Jurkat, Clone E6-1 (cell line): ENCODE measurements at regions not wholly inside any gene's neighbourhood (a gene's known extent, or its start where the extent isn't known, plus 50 kb on each side); places are given as distances from the start of the nearest gene placed in this dataset.

Experiments used
- DNase-seq: peaks from one replicate; pipeline ENCODE4 v3.0.0-alpha.2; 2011; ENCODE audit warnings: low read depth, low spot score
- H3K4me3 ChIP-seq: 2 replicates; pipeline ENCODE4 v1.5.1; 2011; ENCODE audit warnings: mild to moderate bottlenecking, low read length, control low read depth, moderate library complexity

DNA sequence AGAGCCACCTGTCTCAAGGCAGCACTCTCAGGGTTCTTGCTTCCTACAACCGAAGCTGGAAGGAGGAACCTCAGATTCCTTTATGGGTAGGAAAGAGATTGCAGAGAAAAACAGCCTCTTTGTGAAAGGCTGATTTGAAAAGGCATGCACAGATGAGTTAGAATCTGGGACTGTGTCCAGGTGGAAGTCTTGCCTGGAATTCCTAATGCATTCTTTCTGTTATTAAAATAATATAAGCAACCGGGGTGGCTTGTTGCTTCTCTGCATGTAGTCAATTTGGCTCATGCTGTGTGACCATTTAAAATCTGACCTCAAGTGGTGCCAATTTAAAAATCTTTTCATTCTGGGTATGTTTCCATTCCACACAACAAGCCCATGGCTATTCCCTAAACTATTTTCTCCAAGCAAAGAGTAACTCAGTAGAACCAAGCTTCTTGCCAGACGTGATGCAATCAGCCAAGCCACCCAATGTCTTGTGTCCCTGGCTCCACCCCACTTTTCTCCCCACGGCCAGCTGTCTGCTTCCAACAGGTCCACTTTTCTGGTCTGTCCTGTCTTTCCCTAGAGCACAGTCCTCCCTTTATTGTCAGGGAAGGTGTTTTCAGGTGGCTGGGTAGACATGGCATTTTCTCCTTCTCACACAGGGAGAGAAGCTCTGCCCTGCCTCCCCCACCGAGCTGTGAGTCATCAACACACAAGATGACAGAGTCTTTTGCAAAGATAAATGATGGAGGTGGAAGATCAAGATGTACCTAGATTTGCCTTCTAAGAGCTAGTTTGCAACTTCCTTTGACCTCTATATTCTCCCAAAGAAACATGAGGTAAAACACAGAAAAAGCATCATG is 394.3 kb downstream of the FOXO1 start:
- no peak overlapping the region for H3K4me3 ChIP-seq

DNA sequence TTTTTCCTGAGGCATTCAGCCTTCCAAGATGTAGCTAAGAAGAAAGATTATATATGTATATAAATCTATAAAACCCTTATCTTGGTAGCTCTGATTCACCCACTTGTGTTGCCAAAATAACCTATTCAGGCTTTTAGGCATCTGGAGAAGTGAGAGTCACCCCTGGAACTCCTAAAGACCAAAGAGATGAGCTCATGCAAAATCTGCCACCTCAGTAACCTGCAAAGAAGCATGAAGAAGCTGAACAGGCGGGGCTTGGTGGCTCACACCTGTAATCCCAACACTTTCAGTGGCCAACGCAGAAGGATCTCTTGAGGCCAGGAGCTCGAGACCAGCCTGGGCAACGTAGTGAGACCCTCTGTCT is 393.7 kb downstream of the FOXO1 start:
- no peak overlapping the region for H3K4me3 ChIP-seq
- DNase-seq = no peak

More for the DNA sequence above, 394.3 kb downstream of the FOXO1 start:
- no peak for DNase-seq

DNA sequence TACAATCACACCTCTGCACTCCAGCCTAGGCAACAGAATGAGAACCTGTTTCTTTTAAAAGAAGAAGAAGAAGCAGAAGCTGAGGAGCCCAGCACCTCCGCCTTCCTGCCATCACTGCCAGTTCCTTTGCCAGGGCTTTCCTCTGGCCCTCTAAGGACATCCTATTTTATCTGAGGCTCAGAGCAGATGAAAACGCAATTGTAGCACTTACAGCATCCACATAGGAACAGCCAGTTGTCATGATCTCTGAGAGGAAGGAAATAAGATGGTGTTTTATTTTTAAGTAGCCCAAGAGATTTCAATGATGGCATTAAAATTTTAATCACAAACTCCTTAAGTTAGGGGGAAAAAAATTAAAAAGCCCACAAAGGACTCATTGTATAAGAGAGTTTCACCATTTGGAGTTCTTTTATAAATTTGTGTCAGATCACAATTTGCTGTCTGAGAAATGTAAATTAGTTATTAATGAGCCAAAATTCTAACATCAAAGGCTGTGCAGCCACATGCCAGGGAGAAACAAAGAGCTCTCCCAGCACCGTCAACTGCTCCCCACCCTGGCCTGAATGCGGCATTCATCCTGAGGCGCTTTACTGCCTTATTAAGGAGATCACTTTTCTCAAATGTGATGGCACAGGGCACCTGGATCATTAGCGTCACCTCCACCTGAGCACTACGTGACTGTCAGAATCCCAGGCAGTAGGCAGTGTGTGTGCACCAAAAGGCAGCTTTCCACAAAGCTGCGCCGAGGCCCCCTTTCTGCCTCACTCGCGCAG is 393.0 kb downstream of the FOXO1 start:
- H3K4me3 ChIP-seq = no peak overlapping the region
- no peak for DNase-seq

DNA sequence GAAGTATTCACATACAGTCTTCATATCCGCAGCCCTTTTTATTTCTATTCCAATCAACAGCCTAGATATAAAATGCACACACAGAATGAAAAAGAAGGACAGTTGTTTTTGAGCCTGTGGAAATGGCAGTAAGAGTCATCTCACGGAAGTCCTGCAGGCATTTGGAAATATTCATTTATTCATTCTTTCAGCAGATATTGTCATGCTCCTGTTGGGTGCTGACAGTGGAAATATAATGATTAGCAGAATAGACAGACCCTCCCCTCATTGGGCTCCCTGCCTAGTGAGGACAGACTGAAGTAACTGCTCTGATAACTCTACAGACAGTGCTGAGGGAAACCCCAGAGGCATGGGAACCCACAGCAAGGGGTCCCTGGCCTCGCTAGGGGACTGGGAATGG is 392.3 kb downstream of the FOXO1 start:
- DNase-seq = no peak
- H3K4me3 ChIP-seq = no peak overlapping the region

DNA sequence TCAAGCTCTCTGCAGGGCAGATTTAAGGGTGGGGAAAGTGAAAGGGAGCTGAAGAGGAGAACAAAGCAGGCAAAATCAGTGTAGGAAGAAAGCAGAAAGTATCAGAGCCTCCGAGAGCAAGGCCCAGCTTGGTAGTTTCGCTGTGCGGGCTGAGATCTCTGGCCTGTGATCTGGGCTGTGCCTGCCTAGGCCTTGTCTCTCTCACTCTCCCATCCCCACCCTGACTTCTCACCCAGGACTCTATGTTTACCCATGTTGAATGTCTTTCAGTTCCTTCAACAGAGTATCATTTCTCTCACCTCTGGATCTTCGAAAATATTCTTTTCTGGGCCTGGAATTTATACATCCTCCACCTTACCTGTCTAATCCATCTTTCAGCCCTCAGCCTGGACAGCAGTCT is 391.3 kb downstream of the FOXO1 start:
- no peak for DNase-seq

DNA sequence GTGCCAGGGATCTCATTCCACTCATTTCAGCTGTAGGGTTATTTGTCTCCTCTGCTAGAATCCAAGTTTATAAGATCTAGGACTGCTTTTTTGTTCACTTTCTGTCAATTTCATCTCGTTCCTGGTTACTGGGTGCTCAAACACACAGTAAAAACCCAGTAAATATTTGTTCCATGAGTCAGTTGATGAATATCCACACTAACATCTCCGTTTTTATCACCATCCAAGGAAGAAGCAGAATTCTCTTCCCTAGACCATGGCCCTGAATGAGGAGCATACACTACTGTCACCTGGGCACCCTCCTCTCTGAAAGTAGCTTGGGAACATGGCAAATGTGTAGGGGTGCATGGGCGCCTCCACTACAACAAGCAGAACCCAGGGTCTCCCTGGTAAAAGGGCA is 390.8 kb downstream of the FOXO1 start:
- H3K4me3 ChIP-seq = no peak overlapping the region
- DNase-seq = no peak

More for the DNA sequence above, 391.3 kb downstream of the FOXO1 start:
- no peak overlapping the region for H3K4me3 ChIP-seq

DNA sequence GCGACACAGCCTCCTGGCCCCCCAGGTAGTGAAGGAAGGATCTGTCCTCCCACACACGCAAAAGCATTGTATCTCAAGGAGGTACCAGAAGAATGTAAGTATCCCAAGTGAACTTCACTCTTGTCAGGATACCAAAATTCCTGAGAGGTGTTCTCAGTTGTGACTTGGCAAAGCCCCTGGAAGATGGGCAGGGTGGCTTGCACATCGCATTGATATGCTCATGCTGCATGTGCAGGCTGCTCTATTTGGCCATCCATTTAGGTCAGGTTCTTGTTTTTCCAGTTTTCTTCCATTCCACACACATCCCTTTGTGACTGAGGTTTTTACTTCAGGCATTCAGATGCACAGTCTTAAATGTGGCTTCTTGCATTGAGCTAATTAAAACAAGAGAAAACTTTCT is 382.8 kb downstream of the FOXO1 start:
- no peak overlapping the region for H3K4me3 ChIP-seq
- no peak for DNase-seq

DNA sequence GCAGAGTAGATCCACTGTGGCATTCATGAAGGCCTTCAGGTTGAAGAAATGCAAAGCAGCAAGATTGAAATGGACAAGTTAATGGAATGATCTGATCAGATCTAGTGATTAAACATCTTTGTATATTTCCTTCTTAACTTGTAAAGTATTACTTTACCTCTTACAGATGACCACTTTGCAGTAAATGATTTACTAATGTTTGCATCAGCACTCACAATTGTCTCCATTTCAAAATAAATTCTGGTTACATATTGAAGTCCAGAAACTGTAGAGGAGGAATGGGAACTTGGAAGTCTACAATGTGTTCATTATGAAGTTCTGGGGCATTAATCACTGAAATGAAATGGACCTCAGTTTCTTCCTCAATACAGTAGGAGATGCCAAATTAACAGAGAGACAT is 380.8 kb downstream of the FOXO1 start:
- no peak for DNase-seq
- H3K4me3 ChIP-seq = no peak overlapping the region

DNA sequence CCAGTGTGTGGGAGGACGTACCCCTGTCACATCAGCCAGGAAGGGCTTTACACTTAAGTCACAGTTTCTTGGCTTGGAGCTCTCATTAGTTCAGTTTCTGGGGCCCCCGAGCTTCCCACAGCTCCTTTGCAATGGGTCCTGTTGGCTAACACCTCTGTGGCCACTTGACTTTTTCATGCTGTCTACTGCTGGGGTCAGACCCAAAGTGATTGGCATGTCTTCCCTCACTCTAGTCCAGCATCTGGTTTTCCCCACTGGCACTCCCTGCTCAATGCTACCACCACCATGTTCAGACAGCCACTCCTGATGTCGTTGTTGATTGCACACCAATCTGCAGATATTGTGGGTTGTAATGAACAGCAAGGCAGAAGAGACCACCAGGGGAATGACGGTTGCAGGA is 379.0 kb downstream of the FOXO1 start:
- H3K4me3 ChIP-seq = no peak overlapping the region
- DNase-seq = no peak

DNA sequence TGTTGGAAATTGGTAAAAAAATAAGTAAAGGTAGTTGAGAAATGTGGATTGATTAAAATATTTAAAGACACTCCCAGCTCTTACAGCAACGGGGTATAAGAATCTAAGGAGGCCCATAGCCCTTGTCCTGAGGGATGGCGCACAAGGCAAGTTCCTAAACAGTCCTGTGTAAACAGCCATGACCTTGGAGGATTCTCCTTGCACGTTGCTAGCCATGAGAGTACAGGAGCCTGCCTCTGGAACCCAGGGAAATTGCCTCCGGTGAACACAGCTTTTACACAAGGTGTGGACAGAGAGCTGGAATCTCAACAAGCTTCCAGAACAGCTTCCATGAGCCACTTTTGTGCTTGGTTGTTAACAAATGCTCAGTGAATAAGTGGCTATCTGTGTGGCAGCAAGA is 378.2 kb downstream of the FOXO1 start:
- H3K4me3 ChIP-seq = no peak overlapping the region
- DNase-seq = no peak

DNA sequence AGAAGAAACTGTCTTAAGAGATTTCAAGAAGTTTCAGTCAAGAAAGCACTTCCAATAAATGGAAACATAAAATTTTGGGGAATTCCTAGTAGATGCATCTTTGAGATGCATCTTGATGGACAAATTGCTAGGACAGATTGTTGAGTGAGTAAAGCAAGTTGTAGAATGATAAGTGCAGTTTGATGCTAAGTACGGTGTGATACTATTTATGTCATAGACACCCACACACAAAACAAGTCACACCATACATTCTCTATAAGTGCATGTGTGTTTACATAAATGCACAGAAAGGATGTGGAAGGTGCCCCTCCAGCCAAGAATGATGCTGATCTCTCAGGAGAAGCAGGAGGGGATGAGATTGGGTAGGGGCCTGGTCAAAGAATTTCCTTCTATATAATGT is 375.7 kb downstream of the FOXO1 start:
- no peak overlapping the region for H3K4me3 ChIP-seq
- DNase-seq = no peak

DNA sequence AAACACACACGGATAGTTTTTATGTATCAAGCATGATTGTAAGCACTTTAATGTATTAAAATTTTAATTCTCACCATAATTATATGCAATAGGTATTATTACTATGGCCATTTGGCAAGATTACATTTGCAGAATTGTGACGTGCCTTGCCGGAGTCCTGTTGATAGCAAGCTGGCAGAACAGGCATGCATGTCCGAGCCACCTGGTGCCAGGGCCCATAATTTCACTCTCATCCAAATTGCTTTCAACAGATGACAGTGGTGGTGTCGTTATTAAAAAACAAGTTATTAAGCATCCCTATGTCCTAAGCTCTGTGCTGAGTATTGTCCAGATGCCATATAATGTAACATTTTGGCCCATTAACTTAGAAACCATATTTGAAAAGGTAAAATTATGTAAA is 374.3 kb downstream of the FOXO1 start:
- DNase-seq = no peak

DNA sequence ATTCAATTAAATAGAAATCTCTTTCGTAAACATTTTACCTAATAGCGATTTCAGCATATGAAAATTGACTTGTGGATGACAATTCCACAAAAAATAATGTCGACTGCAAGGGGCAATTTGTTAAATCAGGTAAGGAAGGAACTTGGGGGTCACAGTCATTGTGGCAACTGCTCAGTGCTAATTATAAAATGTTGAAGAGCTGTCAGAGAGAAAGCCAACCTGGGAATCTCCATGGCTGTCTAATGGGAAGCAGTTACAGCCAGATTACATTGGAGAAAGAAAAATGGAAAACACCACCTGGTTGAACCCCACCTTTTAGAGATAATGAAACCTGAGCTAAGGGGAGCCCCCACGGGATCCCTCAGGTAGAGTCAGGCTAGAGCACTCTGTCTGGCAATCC is 373.9 kb downstream of the FOXO1 start:
- no peak for DNase-seq
- H3K4me3 ChIP-seq = no peak overlapping the region

More for the DNA sequence above, 374.3 kb downstream of the FOXO1 start:
- no peak overlapping the region for H3K4me3 ChIP-seq

DNA sequence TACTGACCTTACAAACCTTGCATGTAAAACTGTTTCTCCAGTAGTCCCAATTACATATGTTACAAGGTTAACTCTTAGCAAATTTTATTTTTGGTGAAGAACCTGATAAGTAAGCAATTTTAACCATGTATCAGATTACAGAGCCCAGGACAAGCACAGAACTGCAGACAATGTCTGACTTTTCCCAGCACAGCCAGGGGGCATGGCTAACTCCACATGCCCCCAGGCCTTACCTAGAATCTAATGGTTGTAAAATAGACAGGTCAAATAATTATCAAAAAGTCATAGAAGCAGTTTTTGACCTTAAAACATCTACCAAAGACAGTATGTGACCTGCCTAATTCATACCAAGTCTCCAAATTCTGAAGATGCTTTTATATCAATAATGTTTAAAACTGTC is 364.1 kb downstream of the FOXO1 start:
- no peak overlapping the region for H3K4me3 ChIP-seq
- DNase-seq = no peak

DNA sequence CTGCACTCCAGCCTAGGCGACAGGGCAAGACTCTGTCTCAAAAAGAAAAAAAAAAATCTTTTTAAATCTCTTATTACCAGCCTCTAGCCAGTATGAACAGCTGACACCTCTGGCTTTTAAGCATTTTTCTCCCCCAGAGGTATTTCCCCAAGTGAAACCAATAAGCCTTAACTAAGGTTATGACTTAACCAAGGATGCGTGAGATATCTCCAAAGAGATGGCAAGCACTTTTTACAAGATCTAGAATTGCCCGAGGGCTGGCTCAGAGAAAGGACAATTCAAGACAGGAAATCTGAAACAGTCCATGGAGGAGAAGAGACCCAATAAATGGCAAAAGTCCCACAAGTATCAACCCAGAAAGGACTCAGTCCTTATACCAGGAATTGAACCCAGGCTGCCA is 362.1 kb downstream of the FOXO1 start:
- H3K4me3 ChIP-seq = no peak overlapping the region
- DNase-seq = no peak

DNA sequence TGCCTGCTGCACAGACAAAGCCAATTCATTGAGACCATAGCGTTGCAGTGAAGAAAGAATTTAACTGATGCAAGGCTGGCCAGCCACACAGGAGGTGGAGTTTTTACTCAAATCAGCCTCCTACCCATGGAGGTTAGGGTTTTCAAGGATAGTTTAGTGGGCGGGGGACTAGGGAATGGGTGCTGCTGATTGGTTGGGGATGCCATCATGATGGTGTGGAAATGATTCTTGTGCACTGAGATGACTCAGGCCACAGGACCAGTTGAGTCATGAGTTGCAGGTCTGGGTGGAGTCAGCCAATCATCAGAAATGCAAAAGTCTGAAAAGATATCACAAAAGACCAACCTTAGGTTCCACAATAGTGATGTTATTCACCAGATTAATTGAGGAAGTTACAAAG is 359.6 kb downstream of the FOXO1 start:
- no peak overlapping the region for H3K4me3 ChIP-seq
- no peak for DNase-seq

DNA sequence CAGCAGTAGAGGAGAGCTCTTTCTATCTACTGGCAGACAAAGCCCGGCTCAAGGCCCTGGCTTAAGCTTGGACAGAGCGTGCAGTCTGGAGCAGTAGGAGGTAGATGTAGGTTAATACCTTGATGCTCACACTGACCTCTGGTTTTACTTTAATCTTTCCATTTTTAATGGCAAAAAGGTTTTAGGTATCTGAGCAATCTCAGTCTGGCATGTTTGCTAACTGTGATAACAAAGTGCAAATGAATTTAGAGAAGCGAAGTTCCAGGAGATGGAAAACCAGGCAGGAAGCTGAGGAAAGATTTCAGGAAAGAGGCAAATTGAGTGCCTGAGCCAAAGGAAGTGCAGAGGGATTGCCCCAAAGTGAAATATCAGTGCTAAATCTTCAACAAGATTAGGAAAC is 356.6 kb downstream of the FOXO1 start:
- no peak overlapping the region for H3K4me3 ChIP-seq
- no peak for DNase-seq

DNA sequence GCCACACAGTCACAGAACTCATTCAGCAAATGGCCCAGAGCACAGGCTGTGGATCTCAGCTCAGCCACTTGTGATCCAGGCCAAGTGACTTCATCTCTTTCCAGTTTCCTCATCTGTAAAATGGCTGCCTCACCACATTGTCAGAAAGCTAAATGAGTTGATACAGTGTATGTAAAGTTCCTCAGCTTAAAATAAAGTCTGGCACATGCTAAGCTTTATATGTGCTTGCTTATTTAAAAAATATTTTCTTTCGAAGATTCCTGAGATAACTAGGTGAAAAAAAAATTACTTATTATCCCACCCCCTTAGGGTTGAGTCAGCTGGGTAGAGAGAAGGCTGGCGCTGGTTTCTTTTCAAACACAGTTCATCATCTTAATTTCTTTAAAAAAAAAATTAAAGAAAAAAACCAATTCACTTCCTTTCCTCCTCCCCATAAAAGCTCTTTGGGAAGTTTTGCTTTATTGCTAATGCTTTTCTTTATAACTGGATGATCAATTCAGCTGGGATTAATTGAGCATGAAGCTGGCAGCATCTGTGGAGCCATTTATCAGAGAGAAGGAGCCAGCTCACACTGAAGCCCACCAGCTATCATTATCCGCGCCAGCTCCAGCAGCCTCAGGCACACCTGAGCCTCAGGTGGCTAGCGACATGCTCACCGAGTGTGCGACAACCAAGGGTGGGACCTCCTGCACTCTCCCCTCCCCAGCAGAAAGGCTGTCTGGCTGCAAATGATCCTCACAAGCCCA is 354.9 kb downstream of the FOXO1 start:
- no peak for DNase-seq
- H3K4me3 ChIP-seq = no peak overlapping the region

DNA sequence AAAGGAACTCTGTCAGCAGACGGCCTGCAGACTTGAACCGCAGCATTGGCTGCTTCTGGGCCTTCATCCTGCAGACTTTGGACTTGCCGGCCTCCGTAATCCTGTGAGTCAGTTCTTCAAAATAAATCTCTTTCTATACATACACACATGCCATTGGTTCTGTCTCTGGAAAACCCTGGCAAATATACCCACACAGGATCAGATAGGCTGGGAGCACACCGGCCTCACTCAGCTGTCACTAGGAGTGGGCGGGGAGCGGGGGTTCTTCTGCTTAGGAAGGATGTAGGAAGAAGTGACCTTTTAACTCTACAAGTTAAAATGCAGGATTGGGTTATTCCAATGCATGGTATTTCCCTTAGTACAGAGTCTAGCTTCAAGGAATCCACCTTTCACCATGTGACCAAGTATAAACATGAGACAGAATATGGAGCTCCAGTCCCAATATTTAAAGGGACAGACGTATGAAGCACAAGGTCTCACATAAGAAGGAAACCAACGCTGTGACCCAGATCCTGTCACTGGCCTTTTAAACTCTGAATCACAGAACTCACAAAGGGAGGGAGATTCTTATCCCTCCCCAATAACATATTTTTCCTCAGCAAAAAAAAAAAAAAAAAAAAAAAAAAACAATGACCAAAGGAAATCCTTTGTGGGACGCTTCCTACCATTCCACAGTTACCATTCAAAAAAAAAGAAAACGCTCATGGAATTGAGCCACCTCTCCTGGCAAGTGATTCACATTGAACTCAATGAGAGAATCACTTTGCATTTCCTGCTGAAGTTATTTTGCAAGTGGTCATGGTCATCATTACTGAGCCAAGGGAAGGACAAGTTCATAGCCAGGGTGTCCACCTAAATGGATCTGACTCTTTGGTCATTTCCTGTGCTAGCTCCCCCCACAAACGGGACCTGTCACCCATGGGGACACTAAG is 352.9 kb downstream of the FOXO1 start:
- H3K4me3 ChIP-seq = no peak overlapping the region
- no peak for DNase-seq
